ENCODE measurements at regions not wholly inside any gene's neighbourhood (a gene's known extent, or its start where the extent isn't known, plus 50 kb on each side); places are given as distances from the start of the nearest gene placed in this dataset.

- no peak for TF ChIP-seq YY1 (IDR thresholded peaks at IDR 0.05; ENCODE audit: insufficient read depth, insufficient read length)
- TF ChIP-seq SUZ12 (IDR thresholded peaks at IDR 0.05; ENCODE audit: extremely low read depth, insufficient read depth, insufficient read length) = no peak
Observed at GRCh38 chr2:198325359-198325758, 521.0 kb downstream of the PLCL1 start.
